KBM-7 (cell line): ENCODE measurements at regions not wholly inside any gene's neighbourhood (a gene's known extent, or its start where the extent isn't known, plus 50 kb on each side); places are given as distances from the start of the nearest gene placed in this dataset.
A peak's percentile ranks its signal among the peaks of the same experiment; 100 is the strongest.

Source experiments
- DNase-seq: peaks from one replicate; pipeline ENCODE4 v3.0.0-alpha.2; 2015
- in situ Hi-C: fragments of 300-500 bp; cut with MboI; formaldehyde crosslinking; loops from 2 replicates; pipeline ENCODE4 v1.14.3; 2020; ENCODE audit warnings: low sequenced_read_pairs, low pct_unique_long_range_greater_than_20kb, mixed read lengths

GRCh38 chr14:96978525-96979272, 181.5 kb downstream of the VRK1 start:
- in situ Hi-C loops: no loop called here
- DNase-seq: no peak

GRCh38 chr14:96979611-96980074, 182.5 kb downstream of the VRK1 start:
- in situ Hi-C loops: no loop called here
- DNase-seq: no peak

GRCh38 chr14:96980835-96981234, 183.7 kb downstream of the VRK1 start:
- in situ Hi-C loops: no loop called here
- no peak for DNase-seq

- in situ Hi-C loops: no loop called here
- no peak for DNase-seq
Measured at GRCh38 chr14:96986256-96987085, 189.3 kb downstream of the VRK1 start.

- in situ Hi-C loops: no loop called here
- peak; percentile 29 for DNase-seq
Measured at GRCh38 chr14:96987086-96987474, 189.9 kb downstream of the VRK1 start.

GRCh38 chr14:96987771-96988170, 190.6 kb downstream of the VRK1 start:
- no peak for DNase-seq
- in situ Hi-C loops: no loop called here

GRCh38 chr14:96989306-96989705, 192.1 kb downstream of the VRK1 start:
- in situ Hi-C loops: no loop called here

GRCh38 chr14:96991226-96991625, 194.0 kb downstream of the VRK1 start:
- in situ Hi-C loops: no loop called here
- no peak for DNase-seq

More at GRCh38 chr14:96989306-96989705, 192.1 kb downstream of the VRK1 start:
- DNase-seq: no peak

GRCh38 chr14:96994999-96995398, 197.8 kb downstream of the VRK1 start:
- in situ Hi-C loops: no loop called here
- no peak for DNase-seq

- in situ Hi-C loops: no loop called here
- DNase-seq: no peak
Measured at GRCh38 chr14:96997269-96997668, 200.1 kb downstream of the VRK1 start.

- in situ Hi-C loops: no loop called here
- DNase-seq: no peak
Measured at GRCh38 chr14:96997996-96998395, 200.8 kb downstream of the VRK1 start.

GRCh38 chr14:96999654-97000155, 202.5 kb downstream of the VRK1 start:
- no peak for DNase-seq
- in situ Hi-C loops: no loop called here

- in situ Hi-C loops: no loop called here
- DNase-seq: no peak
Measured at GRCh38 chr14:97002454-97002853, 205.3 kb downstream of the VRK1 start.

- in situ Hi-C loops: no loop called here
- no peak for DNase-seq
Measured at GRCh38 chr14:97005934-97006333, 208.8 kb downstream of the VRK1 start.

GRCh38 chr14:97010491-97011160, 213.4 kb downstream of the VRK1 start:
- in situ Hi-C loops: no loop called here

GRCh38 chr14:97013878-97014277, 216.7 kb downstream of the VRK1 start:
- in situ Hi-C loops: no loop called here
- no peak for DNase-seq

More at GRCh38 chr14:97010491-97011160, 213.4 kb downstream of the VRK1 start:
- no peak for DNase-seq

GRCh38 chr14:97021001-97021400, 223.8 kb downstream of the VRK1 start:
- peak; percentile 65 for DNase-seq
- in situ Hi-C loops: no loop called here

GRCh38 chr14:97021571-97022168, 224.5 kb downstream of the VRK1 start:
- in situ Hi-C loops: no loop called here
- no peak for DNase-seq

- no peak for DNase-seq
Measured at GRCh38 chr14:97022741-97023140, 225.6 kb downstream of the VRK1 start.

More at GRCh38 chr14:97022741-97023140, 225.6 kb downstream of the VRK1 start:
- in situ Hi-C loops: no loop called here
